ENCODE measurements at regions not wholly inside any gene's neighbourhood (a gene's known extent, or its start where the extent isn't known, plus 50 kb on each side); places are given as distances from the start of the nearest gene placed in this dataset.

- no peak for DNase-seq (ENCODE audit: low read depth)
Observed at GRCh38 chr1:82893712-82894470, 1093.2 kb downstream of the ADGRL2 start.

- DNase-seq (ENCODE audit: low read depth): no peak
Observed at GRCh38 chr1:82880506-82880905, 1079.8 kb downstream of the ADGRL2 start.

DNA sequence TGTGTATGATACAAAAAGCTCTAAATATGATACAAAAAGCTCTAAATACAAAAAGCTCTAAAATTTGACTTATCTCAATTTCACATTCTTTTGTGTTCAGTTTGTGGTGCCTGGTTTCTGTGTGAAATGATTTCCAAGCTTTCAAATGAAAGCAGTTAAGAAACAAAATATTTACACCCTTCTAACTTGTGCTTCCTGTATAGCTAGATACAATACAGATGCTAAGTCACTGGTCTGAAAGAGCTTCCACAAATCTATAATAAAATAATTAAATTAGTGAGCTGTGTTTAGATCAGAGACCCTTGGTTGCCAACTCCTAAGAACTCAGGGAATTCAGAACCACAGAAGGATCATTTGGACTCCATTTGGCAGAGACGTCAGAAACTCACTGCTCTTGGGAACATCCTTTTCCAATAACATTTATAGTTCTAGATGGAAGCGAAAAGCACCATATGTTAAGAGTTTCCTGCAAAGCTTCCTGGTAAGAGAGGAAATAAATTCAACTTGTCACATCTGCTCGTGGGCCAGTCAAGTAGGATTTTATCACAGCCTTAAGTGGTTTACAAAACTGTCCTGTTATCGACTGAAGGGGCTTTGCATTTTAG, 1079.1 kb downstream of the ADGRL2 start:
- no peak for DNase-seq (ENCODE audit: low read depth)

- no peak for DNase-seq (ENCODE audit: low read depth)
Observed at GRCh38 chr1:82875170-82875569, 1074.4 kb downstream of the ADGRL2 start.

- DNase-seq (ENCODE audit: low read depth): no peak
Observed at GRCh38 chr1:82874041-82874440, 1073.3 kb downstream of the ADGRL2 start.

DNA sequence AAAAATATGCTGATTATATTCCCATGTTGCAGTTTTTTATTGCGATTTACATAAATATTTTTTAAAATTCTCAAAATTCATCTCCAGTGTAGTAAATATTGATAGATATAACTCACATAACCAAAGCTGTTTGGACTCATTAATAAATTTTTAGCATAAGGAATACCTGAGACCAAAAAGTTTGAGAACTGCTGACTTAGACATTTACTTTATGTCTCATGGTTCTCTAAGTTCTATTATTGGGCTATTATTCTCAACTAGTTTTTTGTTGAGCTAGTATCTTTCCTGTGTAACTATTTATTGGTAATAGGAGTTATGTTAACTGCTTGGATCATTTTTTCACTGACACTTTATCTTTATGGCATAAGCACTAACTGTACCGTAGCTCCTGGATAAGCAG, 1069.6 kb downstream of the ADGRL2 start:
- no peak for DNase-seq (ENCODE audit: low read depth)

- DNase-seq (ENCODE audit: low read depth): no peak
Observed at GRCh38 chr1:82867781-82868180, 1067.0 kb downstream of the ADGRL2 start.

- no peak for DNase-seq (ENCODE audit: low read depth)
Observed at GRCh38 chr1:82861749-82862148, 1061.0 kb downstream of the ADGRL2 start.

- no peak for DNase-seq (ENCODE audit: low read depth)
Observed at GRCh38 chr1:82858031-82858430, 1057.3 kb downstream of the ADGRL2 start.

DNA sequence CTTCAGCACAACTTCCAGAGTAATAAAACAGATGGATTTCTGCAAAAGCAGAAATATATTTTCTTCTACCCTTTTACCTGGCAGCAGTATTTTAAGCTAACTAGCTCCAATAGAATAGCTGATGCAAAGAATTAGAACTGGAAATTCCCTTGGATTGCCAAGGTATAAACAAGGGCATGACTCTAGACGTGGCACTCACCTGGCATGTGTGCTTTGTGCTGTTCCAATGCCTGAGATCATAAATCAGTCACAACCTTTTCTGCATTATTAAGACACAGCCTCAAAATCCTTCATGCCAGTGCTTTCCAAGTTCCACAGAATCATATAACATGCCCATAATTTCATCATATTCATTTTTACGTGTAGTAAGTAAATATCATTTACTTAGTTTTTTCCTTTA, 1048.7 kb downstream of the ADGRL2 start:
- DNase-seq (ENCODE audit: low read depth): no peak

- DNase-seq (ENCODE audit: low read depth): no peak
Observed at GRCh38 chr1:82848043-82848442, 1047.3 kb downstream of the ADGRL2 start.

DNA sequence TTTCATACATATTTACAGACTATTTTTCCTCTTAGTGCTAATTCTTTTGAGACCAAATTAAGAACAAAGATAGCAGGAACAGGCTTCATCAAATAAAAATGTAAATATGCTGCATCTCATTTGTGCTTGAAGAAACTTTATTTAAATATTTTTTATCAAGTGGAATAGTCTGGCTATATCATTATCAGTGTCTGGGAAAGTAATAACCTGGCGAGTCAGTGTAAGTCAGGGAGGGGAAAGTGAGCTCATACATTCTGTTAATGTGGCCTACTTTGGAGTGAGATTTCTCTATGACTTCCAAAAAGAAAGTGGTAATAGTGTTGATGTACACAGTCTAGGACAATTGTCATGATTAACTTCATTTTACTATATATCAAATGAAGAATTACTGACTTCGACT, 1045.1 kb downstream of the ADGRL2 start:
- no peak for DNase-seq (ENCODE audit: low read depth)

DNA sequence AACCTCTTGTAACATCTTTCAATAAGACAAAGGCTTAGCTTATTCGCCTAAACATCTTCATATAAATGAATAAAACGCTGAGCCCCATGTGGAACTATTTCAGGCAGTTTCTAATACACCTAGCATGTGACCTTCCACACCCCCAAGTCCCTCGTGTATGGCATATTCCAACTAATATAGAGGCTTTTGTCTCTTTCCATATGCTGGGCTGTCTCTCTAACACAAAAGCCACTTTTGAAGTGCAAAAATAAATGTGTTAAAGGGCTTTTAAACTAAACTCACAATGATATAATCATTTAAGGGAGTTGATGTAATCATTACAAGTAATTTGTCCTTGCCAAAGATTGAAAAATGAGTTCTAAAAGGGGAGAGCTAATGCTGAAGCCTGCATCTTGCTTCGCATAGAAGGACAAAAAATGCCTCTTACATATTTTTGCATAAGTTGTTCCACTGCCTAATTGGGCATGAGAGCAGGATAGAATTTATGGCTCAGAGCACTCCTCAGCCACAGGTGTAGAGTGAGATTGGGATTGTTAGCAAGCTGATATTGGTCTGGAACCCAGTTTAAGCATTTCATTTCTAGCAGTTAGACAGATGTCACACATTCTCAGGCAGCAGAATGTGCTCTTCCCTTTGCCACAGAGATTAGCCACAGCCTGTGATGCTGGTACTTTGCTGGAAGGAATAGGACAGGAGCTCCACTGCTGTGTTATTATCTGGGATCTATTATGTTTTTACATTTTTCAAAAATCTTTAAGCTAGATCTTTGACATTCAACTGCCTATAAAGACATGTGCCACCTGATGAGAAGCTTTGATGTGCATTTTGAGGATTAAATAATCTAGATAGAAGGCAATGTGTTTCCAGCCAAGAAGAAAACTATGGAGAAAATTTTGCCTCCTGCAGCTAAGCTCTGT, 1044.4 kb downstream of the ADGRL2 start:
- DNase-seq (ENCODE audit: low read depth): no peak

DNA sequence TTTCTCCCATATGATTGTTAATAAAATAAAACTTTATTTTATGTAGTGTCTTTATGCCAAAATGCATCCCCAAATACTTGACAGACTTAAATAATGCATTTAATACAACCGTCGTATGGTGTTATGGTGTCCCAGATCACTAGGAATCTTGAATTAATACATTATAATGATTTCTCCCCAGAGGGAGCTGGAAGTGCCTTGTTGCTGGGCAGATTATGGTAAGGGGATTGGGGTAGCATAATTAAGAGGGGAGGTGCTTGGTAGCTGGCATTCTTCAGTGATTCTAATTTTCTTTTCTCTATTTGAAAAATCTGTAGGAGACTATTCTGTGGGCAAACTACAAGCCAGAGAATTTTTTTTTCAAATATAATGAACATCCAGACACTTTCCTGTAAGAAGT, 1043.7 kb downstream of the ADGRL2 start:
- no peak for DNase-seq (ENCODE audit: low read depth)

DNA sequence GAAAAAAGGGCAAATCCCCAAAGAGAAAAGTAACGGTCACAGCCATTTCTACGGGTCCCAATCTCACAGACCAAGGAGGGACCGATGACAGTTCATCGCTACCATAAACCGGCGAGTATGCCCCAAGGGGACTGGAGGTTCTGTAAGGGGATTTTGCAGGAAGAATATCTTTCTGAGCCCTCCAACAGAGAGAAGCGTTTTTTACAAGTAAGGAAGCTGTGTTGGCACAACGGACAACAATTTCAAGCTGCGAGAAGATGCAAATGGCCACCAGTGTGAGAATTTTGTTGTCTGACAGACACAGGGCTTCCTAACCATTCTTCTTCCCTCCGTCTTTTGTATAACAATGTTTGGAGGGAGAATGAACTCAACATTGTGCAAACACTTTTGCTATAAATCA, 1043.1 kb downstream of the ADGRL2 start:
- no peak for DNase-seq (ENCODE audit: low read depth)

- no peak for DNase-seq (ENCODE audit: low read depth)
Observed at GRCh38 chr1:82840192-82840591, 1039.5 kb downstream of the ADGRL2 start.

DNA sequence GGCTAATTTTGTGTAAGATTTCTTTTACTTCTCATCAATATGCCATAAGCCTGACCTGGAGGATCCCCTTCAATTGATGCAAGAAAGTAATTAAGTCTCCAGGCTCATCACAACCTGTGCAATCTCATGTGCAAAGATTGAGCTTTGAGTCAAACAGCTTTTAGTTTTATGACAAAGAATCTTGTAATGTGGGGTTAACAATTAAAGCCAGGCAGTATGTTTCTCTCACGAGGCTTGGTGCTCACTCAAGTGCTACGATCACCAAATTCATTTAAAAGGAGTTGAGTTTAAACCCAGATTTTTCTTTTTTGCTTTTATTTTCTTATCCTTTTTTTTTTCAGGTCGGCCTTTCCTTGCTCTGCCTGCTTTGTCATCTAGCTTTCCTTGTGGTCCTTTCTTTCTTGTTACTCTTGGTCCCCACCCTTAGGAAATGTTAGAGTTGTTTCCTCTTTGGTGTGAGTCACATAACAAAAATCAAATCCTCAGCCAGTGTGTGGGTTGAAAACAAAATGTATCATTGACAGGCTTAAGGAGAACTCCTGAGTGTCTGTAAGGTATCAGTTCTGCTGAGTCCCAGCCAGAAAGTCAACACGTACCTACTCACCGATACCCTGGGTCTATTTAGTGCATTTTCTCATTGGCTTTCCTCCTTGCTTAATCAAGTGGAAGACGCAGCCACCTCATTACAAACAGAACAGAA, 1037.2 kb downstream of the ADGRL2 start:
- DNase-seq (ENCODE audit: low read depth): peak; percentile 7

DNA sequence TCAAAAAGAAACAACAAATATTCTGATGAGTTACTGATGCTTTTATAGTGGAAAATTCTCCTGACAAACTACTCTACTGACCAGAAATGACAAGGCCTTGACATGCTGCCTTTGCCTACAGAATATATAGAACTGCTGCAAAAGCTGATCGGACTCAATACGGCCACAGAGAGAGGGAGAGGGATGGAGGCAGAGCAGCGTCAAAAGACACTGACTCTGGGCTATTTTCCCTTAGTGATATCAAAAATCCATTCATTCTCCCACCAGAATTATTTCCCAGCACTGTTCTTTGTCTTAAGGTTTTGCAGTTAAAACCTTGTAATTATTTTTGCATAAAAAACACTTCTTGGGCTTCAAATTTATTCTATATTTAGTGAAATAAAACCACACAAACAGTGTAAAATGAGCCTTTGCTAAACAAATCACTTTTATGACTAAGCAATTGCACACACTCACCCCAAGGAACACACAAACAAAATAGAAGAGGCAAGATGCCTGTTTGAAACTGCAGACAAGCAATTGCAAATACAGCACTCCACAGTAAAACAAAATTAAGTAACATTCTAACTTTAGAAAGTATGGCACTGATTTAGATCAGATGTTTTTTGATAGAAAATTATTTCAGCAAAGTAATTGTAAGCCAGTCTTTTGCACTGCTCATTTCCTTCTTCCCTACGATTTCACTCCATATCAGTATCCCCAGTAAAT, 1036.4 kb downstream of the ADGRL2 start:
- no peak for DNase-seq (ENCODE audit: low read depth)

DNA sequence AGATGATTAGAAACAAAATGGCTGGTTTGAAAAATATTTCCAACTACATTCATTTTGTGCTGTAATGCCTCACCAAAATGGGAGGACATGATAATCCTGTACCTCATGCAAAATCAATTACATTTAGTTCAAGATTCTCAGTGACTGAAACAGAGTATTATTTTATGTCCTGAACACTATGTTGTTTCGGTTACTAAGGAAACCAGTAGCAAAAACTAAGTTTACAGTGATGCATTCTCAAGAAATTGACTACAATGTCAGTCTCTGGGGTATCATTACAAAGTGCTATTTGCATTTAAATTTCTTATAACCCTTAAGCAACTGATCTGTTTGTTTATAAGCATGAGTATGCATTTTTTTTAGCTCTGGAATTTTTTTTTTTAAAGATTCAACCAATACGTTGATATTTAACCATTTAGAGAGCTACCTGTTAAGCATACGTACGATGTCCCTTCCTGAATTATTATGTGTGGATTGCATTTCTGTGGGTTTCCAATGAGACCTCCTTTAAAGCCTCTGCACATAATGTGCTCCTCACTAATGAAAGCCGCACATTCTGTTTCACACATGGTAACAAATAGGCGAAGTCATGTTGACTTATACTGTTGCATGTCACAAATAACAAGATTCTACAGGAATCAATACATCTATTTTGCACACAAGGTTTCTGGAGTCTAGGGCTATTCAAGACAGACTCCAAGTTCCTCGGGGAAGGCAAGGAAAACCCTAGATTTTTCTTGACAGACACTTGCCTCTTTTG, 1035.7 kb downstream of the ADGRL2 start:
- no peak for DNase-seq (ENCODE audit: low read depth)

- DNase-seq (ENCODE audit: low read depth): no peak
Observed at GRCh38 chr1:82830690-82831380, 1030.1 kb downstream of the ADGRL2 start.

Measured in RPMI7951 (cell line).